ENCODE measurements at regions not wholly inside any gene's neighbourhood (a gene's known extent, or its start where the extent isn't known, plus 50 kb on each side); places are given as distances from the start of the nearest gene placed in this dataset.

DNA sequence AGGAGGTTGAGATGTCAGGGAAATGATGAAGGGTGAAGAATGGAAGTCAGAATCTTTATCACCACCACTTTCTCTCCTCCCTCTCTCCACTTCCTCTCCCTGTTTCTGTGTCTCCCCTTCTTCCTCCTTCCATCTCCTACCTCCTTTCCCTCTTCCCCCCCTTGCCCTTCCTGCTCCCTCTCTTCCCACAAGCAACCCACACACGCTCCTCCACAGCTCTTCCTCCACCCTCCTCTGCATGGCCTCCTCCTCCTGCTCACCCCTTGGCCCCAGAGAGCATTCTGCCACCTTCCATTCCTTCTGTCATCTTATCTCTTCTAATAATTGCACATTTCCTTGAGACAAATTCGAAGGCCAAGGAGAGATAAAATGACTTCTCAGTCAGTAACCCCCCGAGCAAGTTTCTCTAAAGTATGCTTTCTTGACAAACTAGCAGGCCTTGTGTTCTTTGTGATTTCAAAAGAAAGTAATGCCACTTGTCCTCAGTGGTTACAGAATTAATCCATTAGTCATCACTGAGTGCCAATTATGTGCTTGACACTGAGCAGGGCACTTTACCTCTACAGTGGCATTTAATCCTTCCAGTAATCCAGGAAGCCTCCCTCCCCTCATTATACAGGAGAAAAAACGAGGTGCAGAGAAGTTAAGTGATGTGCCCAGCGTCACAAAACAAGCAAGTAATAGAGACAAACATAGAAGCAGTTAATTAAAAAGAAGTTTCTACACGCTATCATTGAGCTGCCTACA is 72.3 kb upstream of the CCL1 start:
- H3K9me3 ChIP-seq (replicated peaks; ENCODE audit: control insufficient read depth, insufficient read depth, low read depth, low read length), result no peaks in the 10 kb centered on the region
- H3K4me2 ChIP-seq (ENCODE audit: insufficient read depth, low read length), result no peak overlapping the region
- ChIA-PET CTCF (ENCODE audit: low intra/inter-chr PET ratio) (no interaction called here), POLR2A (no interaction called here)
- H3K36me3 ChIP-seq (ENCODE audit: control insufficient read depth, insufficient read depth, low read length), result no peaks in the 10 kb centered on the region
- DNase-seq (ENCODE audit: extremely low read depth in 1 of 4, low spot score in 3 of 4) (no peak), ATAC-seq (no peak), FAIRE-seq (no peak)
- in situ Hi-C loops (cut with MboI), result loop anchor here (25.0 kb wide), 1 partner anchor 1302 kb away; the partner anchor contains the start of gene RASL10B
- no peak overlapping the region for H3K9ac ChIP-seq (ENCODE audit: insufficient read depth in 1 of 2, low read depth in 2 of 2, low read length in 2 of 2)
- H3K27ac ChIP-seq (ENCODE audit: extremely low read depth, low read depth, low read length), result no peak overlapping the region
- intact Hi-C loops (cut with micrococcal nuclease), result no loop called here
- H3K27me3 ChIP-seq (ENCODE audit: control insufficient read depth in 2 of 2, insufficient read depth in 2 of 2, low read length in 2 of 2), result peaks cover 10 to 33% of the 10 kb centered on the region in 2 experiments; a peak in 4 of 5 replicates
- no peaks in the 10 kb centered on the region for H3K79me2 ChIP-seq (ENCODE audit: control insufficient read depth, insufficient read depth, low read length)
- no peaks in the 10 kb centered on the region; the same call in 1 of the 2 replicates for H4K20me1 ChIP-seq (replicated peaks; ENCODE audit: control insufficient read depth, insufficient read depth, low read length)
- no peaks in the 10 kb centered on the region for H3K9me1 ChIP-seq (ENCODE audit: control insufficient read depth, insufficient read depth, low read length)
- H3K4me1 ChIP-seq (replicated peaks in 1 of 2; ENCODE audit: control insufficient read depth in 2 of 2, insufficient read depth in 2 of 2, low read length in 2 of 2), result no peaks in the 10 kb centered on the region; a peak in 1 of 5 replicates
- H2AFZ ChIP-seq (ENCODE audit: low read depth, low read length), result no peak overlapping the region
- TF ChIP-seq MTA2 (IDR thresholded peaks at IDR 0.05; ENCODE audit: low read depth), result no peak
- TF ChIP-seq POU5F1 (IDR thresholded peaks at IDR 0.05; ENCODE audit: borderline replicate concordance, low read depth, low read length, partially characterized antibody), result no peak
- no peak for TF ChIP-seq MAFF (IDR thresholded peaks at IDR 0.05; ENCODE audit: low read length)
- TF ChIP-seq CCAR2 (IDR thresholded peaks at IDR 0.05; ENCODE audit: low read depth, low read length), result no peak
- TF ChIP-seq TBL1XR1 (IDR thresholded peaks at IDR 0.05; ENCODE audit: low read length in 2 of 2), result no peak
- TF ChIP-seq FUS (optimal IDR thresholded peaks at IDR 0.05; ENCODE audit: low read depth, low read length), result no peak
- TF ChIP-seq, protein P1, sequence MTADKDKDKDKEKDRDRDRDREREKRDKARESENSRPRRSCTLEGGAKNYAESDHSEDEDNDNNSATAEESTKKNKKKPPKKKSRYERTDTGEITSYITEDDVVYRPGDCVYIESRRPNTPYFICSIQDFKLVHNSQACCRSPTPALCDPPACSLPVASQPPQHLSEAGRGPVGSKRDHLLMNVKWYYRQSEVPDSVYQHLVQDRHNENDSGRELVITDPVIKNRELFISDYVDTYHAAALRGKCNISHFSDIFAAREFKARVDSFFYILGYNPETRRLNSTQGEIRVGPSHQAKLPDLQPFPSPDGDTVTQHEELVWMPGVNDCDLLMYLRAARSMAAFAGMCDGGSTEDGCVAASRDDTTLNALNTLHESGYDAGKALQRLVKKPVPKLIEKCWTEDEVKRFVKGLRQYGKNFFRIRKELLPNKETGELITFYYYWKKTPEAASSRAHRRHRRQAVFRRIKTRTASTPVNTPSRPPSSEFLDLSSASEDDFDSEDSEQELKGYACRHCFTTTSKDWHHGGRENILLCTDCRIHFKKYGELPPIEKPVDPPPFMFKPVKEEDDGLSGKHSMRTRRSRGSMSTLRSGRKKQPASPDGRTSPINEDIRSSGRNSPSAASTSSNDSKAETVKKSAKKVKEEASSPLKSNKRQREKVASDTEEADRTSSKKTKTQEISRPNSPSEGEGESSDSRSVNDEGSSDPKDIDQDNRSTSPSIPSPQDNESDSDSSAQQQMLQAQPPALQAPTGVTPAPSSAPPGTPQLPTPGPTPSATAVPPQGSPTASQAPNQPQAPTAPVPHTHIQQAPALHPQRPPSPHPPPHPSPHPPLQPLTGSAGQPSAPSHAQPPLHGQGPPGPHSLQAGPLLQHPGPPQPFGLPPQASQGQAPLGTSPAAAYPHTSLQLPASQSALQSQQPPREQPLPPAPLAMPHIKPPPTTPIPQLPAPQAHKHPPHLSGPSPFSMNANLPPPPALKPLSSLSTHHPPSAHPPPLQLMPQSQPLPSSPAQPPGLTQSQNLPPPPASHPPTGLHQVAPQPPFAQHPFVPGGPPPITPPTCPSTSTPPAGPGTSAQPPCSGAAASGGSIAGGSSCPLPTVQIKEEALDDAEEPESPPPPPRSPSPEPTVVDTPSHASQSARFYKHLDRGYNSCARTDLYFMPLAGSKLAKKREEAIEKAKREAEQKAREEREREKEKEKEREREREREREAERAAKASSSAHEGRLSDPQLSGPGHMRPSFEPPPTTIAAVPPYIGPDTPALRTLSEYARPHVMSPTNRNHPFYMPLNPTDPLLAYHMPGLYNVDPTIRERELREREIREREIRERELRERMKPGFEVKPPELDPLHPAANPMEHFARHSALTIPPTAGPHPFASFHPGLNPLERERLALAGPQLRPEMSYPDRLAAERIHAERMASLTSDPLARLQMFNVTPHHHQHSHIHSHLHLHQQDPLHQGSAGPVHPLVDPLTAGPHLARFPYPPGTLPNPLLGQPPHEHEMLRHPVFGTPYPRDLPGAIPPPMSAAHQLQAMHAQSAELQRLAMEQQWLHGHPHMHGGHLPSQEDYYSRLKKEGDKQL (CRISPR knock-in tag; IDR thresholded peaks at IDR 0.05; ENCODE audit: borderline replicate concordance), result no peak
- TF ChIP-seq RNF2 (IDR thresholded peaks at IDR 0.05), result no peak
- no peak for TF ChIP-seq ZNF239 (CRISPR knock-in tag; IDR thresholded peaks at IDR 0.05)
- TF ChIP-seq, protein P2, sequence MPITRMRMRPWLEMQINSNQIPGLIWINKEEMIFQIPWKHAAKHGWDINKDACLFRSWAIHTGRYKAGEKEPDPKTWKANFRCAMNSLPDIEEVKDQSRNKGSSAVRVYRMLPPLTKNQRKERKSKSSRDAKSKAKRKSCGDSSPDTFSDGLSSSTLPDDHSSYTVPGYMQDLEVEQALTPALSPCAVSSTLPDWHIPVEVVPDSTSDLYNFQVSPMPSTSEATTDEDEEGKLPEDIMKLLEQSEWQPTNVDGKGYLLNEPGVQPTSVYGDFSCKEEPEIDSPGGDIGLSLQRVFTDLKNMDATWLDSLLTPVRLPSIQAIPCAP (CRISPR knock-in tag; IDR thresholded peaks at IDR 0.05; ENCODE audit: borderline replicate concordance), result no peak
- no peak for TF ChIP-seq SP2 (IDR thresholded peaks at IDR 0.05; ENCODE audit: extremely low read depth, low read depth, low read length, poor library complexity, severe bottlenecking)
- no peak for TF ChIP-seq ZNF449 (CRISPR knock-in tag; IDR thresholded peaks at IDR 0.05)
- WGBS (ENCODE audit: insufficient coverage, low coverage, missing lambda C conversion rate), result 0% methylated on average over 6 of the region's 6 CpGs
- no TSS peak for BruUV-seq (replicated peaks)
- no peak overlapping the region for H3K4me3 ChIP-seq
